ENCODE measurements at regions not wholly inside any gene's neighbourhood (a gene's known extent, or its start where the extent isn't known, plus 50 kb on each side); places are given as distances from the start of the nearest gene placed in this dataset.

DNA sequence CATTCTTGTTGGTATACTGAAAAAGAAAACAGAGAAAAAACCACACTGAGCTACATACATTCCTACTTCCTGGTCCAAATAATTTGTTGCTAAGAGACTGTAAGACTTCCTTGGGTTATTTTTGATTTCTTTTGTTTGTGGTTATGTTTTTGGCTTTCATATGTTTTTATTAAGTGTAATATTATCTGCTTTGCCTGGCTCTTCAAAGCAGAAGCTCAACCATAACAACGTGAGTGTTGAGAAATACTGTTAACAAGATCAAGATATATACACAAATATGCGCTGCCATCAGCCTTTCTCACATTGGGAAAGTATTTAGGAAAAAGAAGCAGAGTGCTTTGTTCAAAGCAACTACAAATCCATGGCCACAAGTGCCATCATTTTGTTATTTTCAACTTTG, 556.2 kb upstream of the CBLB start:
- TF ChIP-seq, protein P1, sequence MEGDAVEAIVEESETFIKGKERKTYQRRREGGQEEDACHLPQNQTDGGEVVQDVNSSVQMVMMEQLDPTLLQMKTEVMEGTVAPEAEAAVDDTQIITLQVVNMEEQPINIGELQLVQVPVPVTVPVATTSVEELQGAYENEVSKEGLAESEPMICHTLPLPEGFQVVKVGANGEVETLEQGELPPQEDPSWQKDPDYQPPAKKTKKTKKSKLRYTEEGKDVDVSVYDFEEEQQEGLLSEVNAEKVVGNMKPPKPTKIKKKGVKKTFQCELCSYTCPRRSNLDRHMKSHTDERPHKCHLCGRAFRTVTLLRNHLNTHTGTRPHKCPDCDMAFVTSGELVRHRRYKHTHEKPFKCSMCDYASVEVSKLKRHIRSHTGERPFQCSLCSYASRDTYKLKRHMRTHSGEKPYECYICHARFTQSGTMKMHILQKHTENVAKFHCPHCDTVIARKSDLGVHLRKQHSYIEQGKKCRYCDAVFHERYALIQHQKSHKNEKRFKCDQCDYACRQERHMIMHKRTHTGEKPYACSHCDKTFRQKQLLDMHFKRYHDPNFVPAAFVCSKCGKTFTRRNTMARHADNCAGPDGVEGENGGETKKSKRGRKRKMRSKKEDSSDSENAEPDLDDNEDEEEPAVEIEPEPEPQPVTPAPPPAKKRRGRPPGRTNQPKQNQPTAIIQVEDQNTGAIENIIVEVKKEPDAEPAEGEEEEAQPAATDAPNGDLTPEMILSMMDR (conservative IDR thresholded peaks at IDR 0.05; ENCODE audit: low read depth in 2 of 2), result no peak
- no peak for TF ChIP-seq EZH2 (IDR thresholded peaks at IDR 0.05; ENCODE audit: low read depth, unreplicated experiment)
- TF ChIP-seq EZH2phosphoT487 (IDR thresholded peaks at IDR 0.05; ENCODE audit: unreplicated experiment), result no peak
- TF ChIP-seq POLR2AphosphoS5 (IDR thresholded peaks at IDR 0.05; ENCODE audit: low read depth), result no peak
- TF ChIP-seq JUNB (IDR thresholded peaks at IDR 0.05; ENCODE audit: unreplicated experiment), result no peak
- TF ChIP-seq CREB1 (CRISPR knock-in tag; IDR thresholded peaks at IDR 0.05; ENCODE audit: low read depth), result no peak
- TF ChIP-seq, protein P2, sequence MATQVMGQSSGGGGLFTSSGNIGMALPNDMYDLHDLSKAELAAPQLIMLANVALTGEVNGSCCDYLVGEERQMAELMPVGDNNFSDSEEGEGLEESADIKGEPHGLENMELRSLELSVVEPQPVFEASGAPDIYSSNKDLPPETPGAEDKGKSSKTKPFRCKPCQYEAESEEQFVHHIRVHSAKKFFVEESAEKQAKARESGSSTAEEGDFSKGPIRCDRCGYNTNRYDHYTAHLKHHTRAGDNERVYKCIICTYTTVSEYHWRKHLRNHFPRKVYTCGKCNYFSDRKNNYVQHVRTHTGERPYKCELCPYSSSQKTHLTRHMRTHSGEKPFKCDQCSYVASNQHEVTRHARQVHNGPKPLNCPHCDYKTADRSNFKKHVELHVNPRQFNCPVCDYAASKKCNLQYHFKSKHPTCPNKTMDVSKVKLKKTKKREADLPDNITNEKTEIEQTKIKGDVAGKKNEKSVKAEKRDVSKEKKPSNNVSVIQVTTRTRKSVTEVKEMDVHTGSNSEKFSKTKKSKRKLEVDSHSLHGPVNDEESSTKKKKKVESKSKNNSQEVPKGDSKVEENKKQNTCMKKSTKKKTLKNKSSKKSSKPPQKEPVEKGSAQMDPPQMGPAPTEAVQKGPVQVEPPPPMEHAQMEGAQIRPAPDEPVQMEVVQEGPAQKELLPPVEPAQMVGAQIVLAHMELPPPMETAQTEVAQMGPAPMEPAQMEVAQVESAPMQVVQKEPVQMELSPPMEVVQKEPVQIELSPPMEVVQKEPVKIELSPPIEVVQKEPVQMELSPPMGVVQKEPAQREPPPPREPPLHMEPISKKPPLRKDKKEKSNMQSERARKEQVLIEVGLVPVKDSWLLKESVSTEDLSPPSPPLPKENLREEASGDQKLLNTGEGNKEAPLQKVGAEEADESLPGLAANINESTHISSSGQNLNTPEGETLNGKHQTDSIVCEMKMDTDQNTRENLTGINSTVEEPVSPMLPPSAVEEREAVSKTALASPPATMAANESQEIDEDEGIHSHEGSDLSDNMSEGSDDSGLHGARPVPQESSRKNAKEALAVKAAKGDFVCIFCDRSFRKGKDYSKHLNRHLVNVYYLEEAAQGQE (IDR thresholded peaks at IDR 0.05; ENCODE audit: unreplicated experiment), result no peak
- TF ChIP-seq ZNF114 (CRISPR knock-in tag; IDR thresholded peaks at IDR 0.05), result no peak
- TF ChIP-seq, protein P3, sequence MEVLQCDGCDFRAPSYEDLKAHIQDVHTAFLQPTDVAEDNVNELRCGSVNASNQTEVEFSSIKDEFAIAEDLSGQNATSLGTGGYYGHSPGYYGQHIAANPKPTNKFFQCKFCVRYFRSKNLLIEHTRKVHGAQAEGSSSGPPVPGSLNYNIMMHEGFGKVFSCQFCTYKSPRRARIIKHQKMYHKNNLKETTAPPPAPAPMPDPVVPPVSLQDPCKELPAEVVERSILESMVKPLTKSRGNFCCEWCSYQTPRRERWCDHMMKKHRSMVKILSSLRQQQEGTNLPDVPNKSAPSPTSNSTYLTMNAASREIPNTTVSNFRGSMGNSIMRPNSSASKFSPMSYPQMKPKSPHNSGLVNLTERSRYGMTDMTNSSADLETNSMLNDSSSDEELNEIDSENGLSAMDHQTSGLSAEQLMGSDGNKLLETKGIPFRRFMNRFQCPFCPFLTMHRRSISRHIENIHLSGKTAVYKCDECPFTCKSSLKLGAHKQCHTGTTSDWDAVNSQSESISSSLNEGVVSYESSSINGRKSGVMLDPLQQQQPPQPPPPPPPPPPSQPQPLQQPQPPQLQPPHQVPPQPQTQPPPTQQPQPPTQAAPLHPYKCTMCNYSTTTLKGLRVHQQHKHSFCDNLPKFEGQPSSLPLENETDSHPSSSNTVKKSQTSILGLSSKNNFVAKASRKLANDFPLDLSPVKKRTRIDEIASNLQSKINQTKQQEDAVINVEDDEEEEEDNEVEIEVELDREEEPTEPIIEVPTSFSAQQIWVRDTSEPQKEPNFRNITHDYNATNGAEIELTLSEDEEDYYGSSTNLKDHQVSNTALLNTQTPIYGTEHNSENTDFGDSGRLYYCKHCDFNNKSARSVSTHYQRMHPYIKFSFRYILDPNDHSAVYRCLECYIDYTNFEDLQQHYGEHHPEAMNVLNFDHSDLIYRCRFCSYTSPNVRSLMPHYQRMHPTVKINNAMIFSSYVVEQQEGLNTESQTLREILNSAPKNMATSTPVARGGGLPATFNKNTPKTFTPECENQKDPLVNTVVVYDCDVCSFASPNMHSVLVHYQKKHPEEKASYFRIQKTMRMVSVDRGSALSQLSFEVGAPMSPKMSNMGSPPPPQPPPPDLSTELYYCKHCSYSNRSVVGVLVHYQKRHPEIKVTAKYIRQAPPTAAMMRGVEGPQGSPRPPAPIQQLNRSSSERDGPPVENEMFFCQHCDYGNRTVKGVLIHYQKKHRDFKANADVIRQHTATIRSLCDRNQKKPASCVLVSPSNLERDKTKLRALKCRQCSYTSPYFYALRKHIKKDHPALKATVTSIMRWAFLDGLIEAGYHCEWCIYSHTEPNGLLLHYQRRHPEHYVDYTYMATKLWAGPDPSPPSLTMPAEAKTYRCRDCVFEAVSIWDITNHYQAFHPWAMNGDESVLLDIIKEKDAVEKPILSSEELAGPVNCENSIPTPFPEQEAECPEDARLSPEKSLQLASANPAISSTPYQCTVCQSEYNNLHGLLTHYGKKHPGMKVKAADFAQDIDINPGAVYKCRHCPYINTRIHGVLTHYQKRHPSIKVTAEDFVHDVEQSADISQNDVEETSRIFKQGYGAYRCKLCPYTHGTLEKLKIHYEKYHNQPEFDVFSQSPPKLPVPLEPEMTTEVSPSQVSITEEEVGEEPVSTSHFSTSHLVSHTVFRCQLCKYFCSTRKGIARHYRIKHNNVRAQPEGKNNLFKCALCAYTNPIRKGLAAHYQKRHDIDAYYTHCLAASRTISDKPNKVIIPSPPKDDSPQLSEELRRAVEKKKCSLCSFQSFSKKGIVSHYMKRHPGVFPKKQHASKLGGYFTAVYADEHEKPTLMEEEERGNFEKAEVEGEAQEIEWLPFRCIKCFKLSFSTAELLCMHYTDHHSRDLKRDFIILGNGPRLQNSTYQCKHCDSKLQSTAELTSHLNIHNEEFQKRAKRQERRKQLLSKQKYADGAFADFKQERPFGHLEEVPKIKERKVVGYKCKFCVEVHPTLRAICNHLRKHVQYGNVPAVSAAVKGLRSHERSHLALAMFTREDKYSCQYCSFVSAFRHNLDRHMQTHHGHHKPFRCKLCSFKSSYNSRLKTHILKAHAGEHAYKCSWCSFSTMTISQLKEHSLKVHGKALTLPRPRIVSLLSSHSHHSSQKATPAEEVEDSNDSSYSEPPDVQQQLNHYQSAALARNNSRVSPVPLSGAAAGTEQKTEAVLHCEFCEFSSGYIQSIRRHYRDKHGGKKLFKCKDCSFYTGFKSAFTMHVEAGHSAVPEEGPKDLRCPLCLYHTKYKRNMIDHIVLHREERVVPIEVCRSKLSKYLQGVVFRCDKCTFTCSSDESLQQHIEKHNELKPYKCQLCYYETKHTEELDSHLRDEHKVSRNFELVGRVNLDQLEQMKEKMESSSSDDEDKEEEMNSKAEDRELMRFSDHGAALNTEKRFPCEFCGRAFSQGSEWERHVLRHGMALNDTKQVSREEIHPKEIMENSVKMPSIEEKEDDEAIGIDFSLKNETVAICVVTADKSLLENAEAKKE (CRISPR knock-in tag; IDR thresholded peaks at IDR 0.05), result no peak
- TF ChIP-seq STAT1 (IDR thresholded peaks at IDR 0.05; ENCODE audit: unreplicated experiment), result no peak

All from GM23338 (cell line).